ENCODE measurements at regions not wholly inside any gene's neighbourhood (a gene's known extent, or its start where the extent isn't known, plus 50 kb on each side); places are given as distances from the start of the nearest gene placed in this dataset.

- TF ChIP-seq EZH2 (IDR thresholded peaks at IDR 0.05; ENCODE audit: insufficient read depth, poor library complexity, severe bottlenecking) (no peak), EZH2phosphoT487 (IDR thresholded peaks at IDR 0.05; ENCODE audit: insufficient read depth, low read depth) (no peak)
Observed at GRCh38 chr3:39748763-39749162, 60.6 kb upstream of the MYRIP start.
